ENCODE measurements at regions not wholly inside any gene's neighbourhood (a gene's known extent, or its start where the extent isn't known, plus 50 kb on each side); places are given as distances from the start of the nearest gene placed in this dataset.
"Not testable (repeated sequence)": the region's sequence is repeated elsewhere in the genome, so short reads cannot be mapped to it uniquely, and the experiment has no call there.

- TF ChIP-seq POLR2A, POLR2AphosphoS5 (IDR thresholded peaks at IDR 0.05): not testable (repeated sequence)
Observed at GRCh38 chr10:93127642-93128215, 54.0 kb downstream of the CYP26A1 start.
